GM12878 (cell line): ENCODE measurements at regions not wholly inside any gene's neighbourhood (a gene's known extent, or its start where the extent isn't known, plus 50 kb on each side); places are given as distances from the start of the nearest gene placed in this dataset.

Experiments
- ATAC-seq: fragments of 200-7000 bp; cut with Tn5 transposase; 3 replicates; pipeline ENCODE4 v1.9.1; 2020; ENCODE audit warnings: mild to moderate bottlenecking, moderate library complexity
- BruUV-seq: library from RNA; stranded (reverse); fragments of 400-500 nt; replicated peaks from 2 replicates; lab custom pipeline; 2021; lab: Mats Ljungman, UMichigan
- CTCF ChIA-PET: fragments of 300-600 bp; sonication (Branson Sonifier 250); formaldehyde crosslinking; extraction: SDS; loops from one replicate; lab custom pipeline; 2021; ENCODE audit warnings: inconsistent platforms; lab: Yijun Ruan, JAX
- POLR2A ChIA-PET: fragments of 350-600 bp; formaldehyde crosslinking; extraction: SDS; loops from one replicate; lab custom pipeline; 2021; ENCODE audit warnings: inconsistent platforms; lab: Charles Lee
- RAD21 ChIA-PET: fragments of 300-600 bp; sonication (Branson Sonifier 250); formaldehyde crosslinking; loops from one replicate; lab custom pipeline; 2023; ENCODE audit warnings: antibody characterized with exemption; ENCODE audit not compliant: unreplicated experiment; lab: Charles Lee
- SMC1A ChIA-PET: fragments of 300-600 bp; sonication (Branson Sonifier 250); formaldehyde crosslinking; loops from one replicate; lab custom pipeline; 2023; ENCODE audit not compliant: unreplicated experiment, uncharacterized antibody; lab: Charles Lee
- DNase-seq: peaks from one replicate; pipeline ENCODE4 v3.0.0-alpha.2; 2011; ENCODE audit warnings: low read depth, low spot score
- FAIRE-seq: peaks from 3 replicates; lab custom pipeline; 2011; peaks lifted over from hg19 to GRCh38; lab: Jason Lieb, UNC
- H2AFZ ChIP-seq: 2 replicates; pipeline ENCODE4 v1.6.0; 2011; ENCODE audit warnings: low read depth, low read length, control low read depth; ENCODE audit not compliant: control insufficient read depth
- H3K27ac ChIP-seq: 2 replicates; pipeline ENCODE4 v1.5.1; 2011; ENCODE audit warnings: control low read depth; ENCODE audit not compliant: control insufficient read depth, insufficient read depth
- H3K27me3 ChIP-seq, 2 experiments: replicated peaks in 1 of 2; 2 replicates each; pipeline versions ENCODE4 v1.6.0 to v1.6.1; 2011; ENCODE audit warnings: low read length in 1 of 2; ENCODE audit not compliant: control insufficient read depth in 2 of 2, insufficient read depth in 2 of 2
- H3K36me3 ChIP-seq, 2 experiments: 2 replicates each; pipeline ENCODE4 v1.5.1; 2011; ENCODE audit warnings: low read length in 1 of 2; ENCODE audit not compliant: control insufficient read depth in 2 of 2, insufficient read depth in 2 of 2
- H3K4me1 ChIP-seq: 2 replicates; pipeline ENCODE4 v1.6.1; 2011; ENCODE audit warnings: mild to moderate bottlenecking, low read length, moderate library complexity, mixed read lengths; ENCODE audit not compliant: control insufficient read depth, insufficient read depth
- H3K4me2 ChIP-seq: 2 replicates; pipeline ENCODE4 v1.6.0; 2011; ENCODE audit warnings: control low read depth; ENCODE audit not compliant: control insufficient read depth, insufficient read depth
- H3K4me3 ChIP-seq: fragments of 200-600 bp; sonication (generic); 2 replicates; pipeline ENCODE4 v1.5.1; 2016
- H3K79me2 ChIP-seq: 2 replicates; pipeline ENCODE4 v1.6.0; 2011; ENCODE audit warnings: low read length; ENCODE audit not compliant: control insufficient read depth, insufficient read depth
- H3K9ac ChIP-seq: 2 replicates; pipeline ENCODE4 v1.8.0; 2011; ENCODE audit warnings: low read length, control low read depth, mixed read lengths; ENCODE audit not compliant: control insufficient read depth, insufficient read depth
- H3K9me3 ChIP-seq: replicated peaks from 3 replicates; pipeline ENCODE4 v1.5.1; 2011; ENCODE audit warnings: mild to moderate bottlenecking, low read length; ENCODE audit not compliant: control insufficient read depth, insufficient read depth
- H4K20me1 ChIP-seq: 2 replicates; pipeline ENCODE4 v1.6.0; 2011; ENCODE audit not compliant: control insufficient read depth, insufficient read depth
- MLLT1 ChIP-seq: fragments of 450-650 bp; IDR thresholded peaks from 2 replicates; pipeline ENCODE4 v1.6.1; 2016; ENCODE audit warnings: mild to moderate bottlenecking
- MTA2 ChIP-seq: fragments of 450-650 bp; IDR thresholded peaks from 2 replicates; pipeline ENCODE4 v1.6.1; 2016; ENCODE audit warnings: low read depth, mild to moderate bottlenecking, moderate library complexity
- RBBP5 ChIP-seq: fragments of 200-600 bp; sonication (generic); conservative IDR thresholded peaks from 2 replicates; pipeline ENCODE4 v1.6.1; 2016
- SPI1 ChIP-seq: IDR thresholded peaks from 2 replicates; pipeline ENCODE4 v1.6.1; 2011; ENCODE audit warnings: low read depth, mild to moderate bottlenecking, low read length, moderate library complexity, borderline replicate concordance; ENCODE audit not compliant: insufficient read depth
- TCF12 ChIP-seq: IDR thresholded peaks from 2 replicates; pipeline ENCODE4 v1.6.1; 2011; ENCODE audit warnings: low read depth, mild to moderate bottlenecking, low read length
- TCF3 ChIP-seq: IDR thresholded peaks from 2 replicates; pipeline ENCODE4 v1.6.1; 2012; ENCODE audit warnings: low read depth, mild to moderate bottlenecking, low read length, borderline replicate concordance; ENCODE audit not compliant: insufficient read depth
- YBX1 ChIP-seq: fragments of 450-650 bp; IDR thresholded peaks from 2 replicates; pipeline ENCODE4 v1.6.1; 2016; ENCODE audit warnings: antibody characterized with exemption
- WGBS: methylation state at CpG from one replicate; pipeline ENCODE4 v1.1.6; 2016; ENCODE audit warnings: low lambda C conversion rate; ENCODE audit not compliant: insufficient replicate concordance, insufficient coverage; ENCODE audit errors: missing lambda C conversion rate; 5-methylcytosine and 5-hydroxymethylcytosine counted together
- in situ Hi-C: fragments of 300-500 bp; cut with MboI; formaldehyde crosslinking; loops from 9 replicates; pipeline ENCODE4 v1.14.3; 2018; ENCODE audit warnings: mixed read lengths
- intact Hi-C: fragments of 100-400 bp; cut with micrococcal nuclease; formaldehyde crosslinking; loops from one replicate; pipeline ENCODE4 v1.14.2; 2022; ENCODE audit not compliant: unreplicated experiment

DNA sequence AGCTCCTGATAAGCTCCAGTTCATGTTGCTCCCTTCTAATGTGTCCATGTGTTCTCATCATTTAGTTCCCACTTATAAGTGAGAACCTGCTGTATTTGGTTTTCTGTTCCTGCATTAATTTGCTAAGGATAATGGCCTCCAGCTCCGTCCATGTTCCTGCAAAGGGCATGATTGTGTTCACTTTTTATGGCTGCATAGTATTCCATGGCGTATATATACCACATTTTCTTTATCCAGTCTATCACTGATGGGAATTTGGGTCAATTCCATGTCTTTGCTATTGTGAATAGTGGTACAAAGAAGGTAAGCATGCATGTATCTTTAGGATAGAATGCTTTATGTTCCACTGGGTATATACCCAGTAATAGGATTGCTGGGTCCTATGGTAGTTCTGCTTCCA is 197.2 kb upstream of the ITM2A start (continued):
- TF ChIP-seq MTA2 (no peak), SPI1 (no peak), RBBP5 (no peak), TCF3 (no peak), MLLT1 (no peak)

- 3% methylated on average over 2 of the region's 2 CpGs for WGBS
- POLR2A ChIA-PET: no interaction called here
Measured at GRCh38 chrX:79559290-79559689, 192.2 kb upstream of the ITM2A start.

More at GRCh38 chrX:79559290-79559689, 192.2 kb upstream of the ITM2A start:
- H4K20me1 ChIP-seq: no peaks in the 10 kb centered on the region
- H3K79me2 ChIP-seq: no peaks in the 10 kb centered on the region
- FAIRE-seq: no peak
- H3K27me3 ChIP-seq: no peaks in the 10 kb centered on the region
- H3K4me2 ChIP-seq: no peak overlapping the region
- no peaks in the 10 kb centered on the region for H3K36me3 ChIP-seq
- H3K4me3 ChIP-seq: no peak overlapping the region
- DNase-seq: no peak
- H3K4me1 ChIP-seq: no peaks in the 10 kb centered on the region
- ATAC-seq: no peak
- ChIA-PET RAD21 (no interaction called here), CTCF (interaction anchor here (0.8 kb wide), 1 partner anchor 16 kb away, joined by 4 read pairs; no protein-coding TSS in a partner anchor), SMC1A (no interaction called here)
- intact Hi-C loops: no loop called here
- no peak overlapping the region for H3K27ac ChIP-seq
- H2AFZ ChIP-seq: no peak overlapping the region
- in situ Hi-C loops: no loop called here
- H3K9me3 ChIP-seq: no peaks in the 10 kb centered on the region
- no peak overlapping the region for H3K9ac ChIP-seq
- BruUV-seq: no TSS peak
- TF ChIP-seq TCF12: no peak
- TF ChIP-seq YBX1: no peak
- TF ChIP-seq, all 136 proteins: peak for 0
